ENCODE measurements at regions not wholly inside any gene's neighbourhood (a gene's known extent, or its start where the extent isn't known, plus 50 kb on each side); places are given as distances from the start of the nearest gene placed in this dataset.

DNA sequence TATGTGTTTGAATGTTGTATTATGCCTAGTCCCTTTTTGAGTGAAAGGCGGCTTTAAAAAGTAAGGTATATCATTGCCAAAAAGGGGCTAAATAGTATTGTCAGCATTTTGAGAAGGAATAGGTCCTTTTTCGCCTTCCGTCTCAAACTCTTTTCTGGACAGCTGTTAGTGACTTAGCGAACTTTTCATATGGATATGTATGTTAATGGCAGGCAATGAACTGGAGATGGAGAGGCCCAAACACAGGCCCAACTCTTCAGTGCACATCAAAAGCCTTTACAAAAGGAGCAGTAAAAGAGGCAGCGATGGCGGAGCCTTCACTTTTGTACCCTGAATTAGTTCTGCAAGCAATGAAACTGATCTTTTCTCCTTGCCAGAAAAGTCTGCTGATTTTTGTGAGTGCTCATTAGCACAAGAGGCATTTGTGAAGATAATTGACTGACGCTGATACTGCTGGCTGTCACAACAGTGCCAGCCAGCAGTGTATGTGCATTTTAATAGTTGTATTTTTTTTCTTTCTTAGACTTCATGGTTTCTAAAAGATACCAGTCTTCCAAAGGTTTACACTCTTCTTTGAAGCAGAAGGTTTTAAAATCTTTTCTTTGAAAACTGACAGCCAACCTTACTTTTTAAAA is 243.7 kb upstream of the SP8 start:
- Histone ChIP-seq H3K79me2 (ENCODE audit: insufficient read depth, low read length) (no peaks in the 10 kb centered on the region), H4K20me1 (ENCODE audit: insufficient read depth) (no peaks in the 10 kb centered on the region), H3K36me3 (ENCODE audit: control insufficient read depth in 1 of 2, insufficient read depth in 2 of 2, low read length in 2 of 2) (no peaks in the 10 kb centered on the region), H3K9me3 (ENCODE audit: control insufficient read depth in 1 of 2, insufficient read depth in 1 of 2, low read depth in 1 of 2, low read length in 2 of 2) (no peaks in the 10 kb centered on the region), H3K9ac (ENCODE audit: low read length) (no peak overlapping the region), H3K4me3 (replicated peaks in 1 of 2; ENCODE audit: low read depth in 1 of 2, low read length in 2 of 2) (no peak overlapping the region), H2AFZ (ENCODE audit: low read depth, low read length, poor library complexity, severe bottlenecking) (no peak overlapping the region), H3K4me2 (ENCODE audit: low read length) (no peak overlapping the region), H3K27ac (ENCODE audit: low read depth, low read length) (no peak overlapping the region), H3K27me3 (ENCODE audit: insufficient read depth, low read length) (no peaks in the 10 kb centered on the region), H3K4me1 (ENCODE audit: control insufficient read depth in 1 of 2, insufficient read depth in 2 of 2, low read length in 2 of 2) (no peaks in the 10 kb centered on the region), H3K9me2 (ENCODE audit: insufficient read depth) (no peaks in the 10 kb centered on the region)
- no peak for TF ChIP-seq SP1 (IDR thresholded peaks at IDR 0.05; ENCODE audit: low read depth)
- TF ChIP-seq YY1 (IDR thresholded peaks at IDR 0.05; ENCODE audit: extremely low read depth, insufficient replicate concordance, low read depth, low read length): no peak
- TF ChIP-seq, protein P1, sequence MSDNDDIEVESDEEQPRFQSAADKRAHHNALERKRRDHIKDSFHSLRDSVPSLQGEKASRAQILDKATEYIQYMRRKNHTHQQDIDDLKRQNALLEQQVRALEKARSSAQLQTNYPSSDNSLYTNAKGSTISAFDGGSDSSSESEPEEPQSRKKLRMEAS (IDR thresholded peaks at IDR 0.05): no peak
- no peak for TF ChIP-seq EZH2phosphoT487 (IDR thresholded peaks at IDR 0.05; ENCODE audit: borderline replicate concordance)
- TF ChIP-seq, protein P2, sequence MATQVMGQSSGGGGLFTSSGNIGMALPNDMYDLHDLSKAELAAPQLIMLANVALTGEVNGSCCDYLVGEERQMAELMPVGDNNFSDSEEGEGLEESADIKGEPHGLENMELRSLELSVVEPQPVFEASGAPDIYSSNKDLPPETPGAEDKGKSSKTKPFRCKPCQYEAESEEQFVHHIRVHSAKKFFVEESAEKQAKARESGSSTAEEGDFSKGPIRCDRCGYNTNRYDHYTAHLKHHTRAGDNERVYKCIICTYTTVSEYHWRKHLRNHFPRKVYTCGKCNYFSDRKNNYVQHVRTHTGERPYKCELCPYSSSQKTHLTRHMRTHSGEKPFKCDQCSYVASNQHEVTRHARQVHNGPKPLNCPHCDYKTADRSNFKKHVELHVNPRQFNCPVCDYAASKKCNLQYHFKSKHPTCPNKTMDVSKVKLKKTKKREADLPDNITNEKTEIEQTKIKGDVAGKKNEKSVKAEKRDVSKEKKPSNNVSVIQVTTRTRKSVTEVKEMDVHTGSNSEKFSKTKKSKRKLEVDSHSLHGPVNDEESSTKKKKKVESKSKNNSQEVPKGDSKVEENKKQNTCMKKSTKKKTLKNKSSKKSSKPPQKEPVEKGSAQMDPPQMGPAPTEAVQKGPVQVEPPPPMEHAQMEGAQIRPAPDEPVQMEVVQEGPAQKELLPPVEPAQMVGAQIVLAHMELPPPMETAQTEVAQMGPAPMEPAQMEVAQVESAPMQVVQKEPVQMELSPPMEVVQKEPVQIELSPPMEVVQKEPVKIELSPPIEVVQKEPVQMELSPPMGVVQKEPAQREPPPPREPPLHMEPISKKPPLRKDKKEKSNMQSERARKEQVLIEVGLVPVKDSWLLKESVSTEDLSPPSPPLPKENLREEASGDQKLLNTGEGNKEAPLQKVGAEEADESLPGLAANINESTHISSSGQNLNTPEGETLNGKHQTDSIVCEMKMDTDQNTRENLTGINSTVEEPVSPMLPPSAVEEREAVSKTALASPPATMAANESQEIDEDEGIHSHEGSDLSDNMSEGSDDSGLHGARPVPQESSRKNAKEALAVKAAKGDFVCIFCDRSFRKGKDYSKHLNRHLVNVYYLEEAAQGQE (IDR thresholded peaks at IDR 0.05; ENCODE audit: low read depth): no peak
- TF ChIP-seq, protein P3, sequence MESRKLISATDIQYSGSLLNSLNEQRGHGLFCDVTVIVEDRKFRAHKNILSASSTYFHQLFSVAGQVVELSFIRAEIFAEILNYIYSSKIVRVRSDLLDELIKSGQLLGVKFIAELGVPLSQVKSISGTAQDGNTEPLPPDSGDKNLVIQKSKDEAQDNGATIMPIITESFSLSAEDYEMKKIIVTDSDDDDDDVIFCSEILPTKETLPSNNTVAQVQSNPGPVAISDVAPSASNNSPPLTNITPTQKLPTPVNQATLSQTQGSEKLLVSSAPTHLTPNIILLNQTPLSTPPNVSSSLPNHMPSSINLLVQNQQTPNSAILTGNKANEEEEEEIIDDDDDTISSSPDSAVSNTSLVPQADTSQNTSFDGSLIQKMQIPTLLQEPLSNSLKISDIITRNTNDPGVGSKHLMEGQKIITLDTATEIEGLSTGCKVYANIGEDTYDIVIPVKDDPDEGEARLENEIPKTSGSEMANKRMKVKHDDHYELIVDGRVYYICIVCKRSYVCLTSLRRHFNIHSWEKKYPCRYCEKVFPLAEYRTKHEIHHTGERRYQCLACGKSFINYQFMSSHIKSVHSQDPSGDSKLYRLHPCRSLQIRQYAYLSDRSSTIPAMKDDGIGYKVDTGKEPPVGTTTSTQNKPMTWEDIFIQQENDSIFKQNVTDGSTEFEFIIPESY (IDR thresholded peaks at IDR 0.05; ENCODE audit: extremely low read depth, insufficient replicate concordance, low read length): no peak
- TF ChIP-seq ZNF274 (IDR thresholded peaks at IDR 0.05; ENCODE audit: low read depth, low read length): no peak
- no peak for TF ChIP-seq SIN3A (IDR thresholded peaks at IDR 0.05; ENCODE audit: low read depth)
- TF ChIP-seq ELF1 (IDR thresholded peaks at IDR 0.05; ENCODE audit: borderline replicate concordance, low read depth): no peak
- no peak for TF ChIP-seq SRF (IDR thresholded peaks at IDR 0.05; ENCODE audit: low read depth)
- TF ChIP-seq ZFX (IDR thresholded peaks at IDR 0.05): no peak
- TF ChIP-seq, protein P4, sequence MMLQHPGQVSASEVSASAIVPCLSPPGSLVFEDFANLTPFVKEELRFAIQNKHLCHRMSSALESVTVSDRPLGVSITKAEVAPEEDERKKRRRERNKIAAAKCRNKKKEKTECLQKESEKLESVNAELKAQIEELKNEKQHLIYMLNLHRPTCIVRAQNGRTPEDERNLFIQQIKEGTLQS (IDR thresholded peaks at IDR 0.05): no peak
- TF ChIP-seq EGR1 (IDR thresholded peaks at IDR 0.05; ENCODE audit: low read depth): no peak
- TF ChIP-seq, protein P5, sequence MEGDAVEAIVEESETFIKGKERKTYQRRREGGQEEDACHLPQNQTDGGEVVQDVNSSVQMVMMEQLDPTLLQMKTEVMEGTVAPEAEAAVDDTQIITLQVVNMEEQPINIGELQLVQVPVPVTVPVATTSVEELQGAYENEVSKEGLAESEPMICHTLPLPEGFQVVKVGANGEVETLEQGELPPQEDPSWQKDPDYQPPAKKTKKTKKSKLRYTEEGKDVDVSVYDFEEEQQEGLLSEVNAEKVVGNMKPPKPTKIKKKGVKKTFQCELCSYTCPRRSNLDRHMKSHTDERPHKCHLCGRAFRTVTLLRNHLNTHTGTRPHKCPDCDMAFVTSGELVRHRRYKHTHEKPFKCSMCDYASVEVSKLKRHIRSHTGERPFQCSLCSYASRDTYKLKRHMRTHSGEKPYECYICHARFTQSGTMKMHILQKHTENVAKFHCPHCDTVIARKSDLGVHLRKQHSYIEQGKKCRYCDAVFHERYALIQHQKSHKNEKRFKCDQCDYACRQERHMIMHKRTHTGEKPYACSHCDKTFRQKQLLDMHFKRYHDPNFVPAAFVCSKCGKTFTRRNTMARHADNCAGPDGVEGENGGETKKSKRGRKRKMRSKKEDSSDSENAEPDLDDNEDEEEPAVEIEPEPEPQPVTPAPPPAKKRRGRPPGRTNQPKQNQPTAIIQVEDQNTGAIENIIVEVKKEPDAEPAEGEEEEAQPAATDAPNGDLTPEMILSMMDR (IDR thresholded peaks at IDR 0.05 in 2 of 3, conservative IDR thresholded peaks at IDR 0.05 in 1 of 3; ENCODE audit: borderline replicate concordance in 1 of 3, insufficient read depth in 1 of 3, low read depth in 2 of 3, low read length in 2 of 3): no peak
- TF ChIP-seq CEBPB (IDR thresholded peaks at IDR 0.05; ENCODE audit: low read depth): no peak
- no peak for TF ChIP-seq POLR2A (IDR thresholded peaks at IDR 0.05; ENCODE audit: borderline replicate concordance, extremely low read depth, insufficient read depth, insufficient read length)
- TF ChIP-seq RAD21 (IDR thresholded peaks at IDR 0.05; ENCODE audit: low read depth): no peak
- TF ChIP-seq TCF7L2 (IDR thresholded peaks at IDR 0.05; ENCODE audit: borderline replicate concordance, extremely low read depth, insufficient read depth, insufficient read length): no peak
- no peak for TF ChIP-seq POLR2AphosphoS5 (IDR thresholded peaks at IDR 0.05; ENCODE audit: low read depth, low read length)
- CTCF ChIA-PET: no interaction called here
- RAD21 ChIA-PET (ENCODE audit: low non-redundant PET in 1 of 2, low total read pairs in 2 of 2, uncharacterized antibody in 2 of 2, unreplicated experiment in 2 of 2): no interaction called here
- intact Hi-C loops (cut with micrococcal nuclease): no loop called here
- DNase-seq (ENCODE audit: low read depth, low spot score) (no peak), ATAC-seq (no peak)
- BruUV-seq (replicated peaks): no TSS peak
- POLR2A ChIA-PET: no interaction called here

Data from HCT116 (cell line).